ENCODE measurements at regions not wholly inside any gene's neighbourhood (a gene's known extent, or its start where the extent isn't known, plus 50 kb on each side); places are given as distances from the start of the nearest gene placed in this dataset.

DNA sequence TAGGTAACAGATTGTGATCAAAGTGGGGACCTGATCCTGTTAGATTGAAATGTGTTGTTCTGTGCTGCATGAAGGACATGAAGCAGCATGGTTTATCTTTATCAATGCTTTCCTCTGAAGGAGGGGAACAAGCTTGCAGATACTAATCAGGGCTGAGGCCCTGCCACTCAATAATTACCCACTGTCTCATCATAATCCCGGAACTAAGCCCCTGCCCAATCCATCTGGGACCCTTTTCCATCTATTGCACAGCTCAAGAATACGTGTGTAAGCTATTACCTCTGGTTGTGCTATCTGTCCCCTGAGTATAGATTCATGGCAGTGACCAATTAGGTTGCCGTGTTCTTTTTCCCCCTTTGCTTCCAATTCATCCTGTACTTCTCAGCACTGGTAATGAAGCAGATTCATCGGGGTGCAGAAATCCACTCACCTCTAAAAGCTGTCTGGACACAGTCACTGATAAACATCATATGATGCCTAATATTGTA, 67.8 kb downstream of the OTX2 start (continued):
- no peak for TF ChIP-seq BRCA1 (IDR thresholded peaks at IDR 0.05; ENCODE audit: low read depth, low read length)
- no peak for TF ChIP-seq FOSL1 (IDR thresholded peaks at IDR 0.05; ENCODE audit: insufficient read depth, low read depth, low read length)

Data from H1 (cell line).